Heart left ventricle (tissue), 13 donors: ENCODE measurements at regions not wholly inside any gene's neighbourhood (a gene's known extent, or its start where the extent isn't known, plus 50 kb on each side); places are given as distances from the start of the nearest gene placed in this dataset.

Experiments used
- POLR2A ChIP-seq, 2 donors: fragments of 450-650 bp; IDR thresholded peaks; one replicate each; pipeline ENCODE4 v1.6.1; 2017; ENCODE audit warnings: antibody characterized with exemption in 2 of 2, mild to moderate bottlenecking in 2 of 2, moderate library complexity in 2 of 2
- TF ChIP-seq, protein P1 (sequence below), 12 donors: fragments of 200-600 bp; sonication (generic) in 4 of 12; IDR thresholded peaks; one replicate each; pipeline versions ENCODE4 v1.5.0 to v1.8.0; 2018 to 2022; ENCODE audit warnings: antibody characterized with exemption in 12 of 12, mild to moderate bottlenecking in 5 of 12
- donor health status: ischemic (EF 13 %, LVEDD 7.1; RV severe dilation, severe dysfunction).
- donor health status: DM: no; HTN: yes; CAD: no.
- donor health status: DM: no; HTN: no; CAD: no.
- donor health status: ischemic (EF 25% LVEDD 6.9; RV normal size, moderate dysfunction).
- donor health status: ischemic (EF 25% LVEDD 5.7; RV mildly dilated, moderate dysfunction).
- donor health status: ischemic (EF 35%, LVEDD 5.7; RV mildly dilated, moderate dysfunction).
- donor health status: nonischemic (EF 11% LVEDD 7.7; RV severe dilation, severe dysfunction).
- donor health status: DM: yes; HTN: yes; CAD: no.
- donor health status: PGD.
- donor health status: ischemic (EF 29% LVEDD 5.4; RV normal size, mild dysfunction).
- donor health status: nonischemic (EF 23%, LVEDD 6.1; RV moderate dilation, normal function).

DNA sequence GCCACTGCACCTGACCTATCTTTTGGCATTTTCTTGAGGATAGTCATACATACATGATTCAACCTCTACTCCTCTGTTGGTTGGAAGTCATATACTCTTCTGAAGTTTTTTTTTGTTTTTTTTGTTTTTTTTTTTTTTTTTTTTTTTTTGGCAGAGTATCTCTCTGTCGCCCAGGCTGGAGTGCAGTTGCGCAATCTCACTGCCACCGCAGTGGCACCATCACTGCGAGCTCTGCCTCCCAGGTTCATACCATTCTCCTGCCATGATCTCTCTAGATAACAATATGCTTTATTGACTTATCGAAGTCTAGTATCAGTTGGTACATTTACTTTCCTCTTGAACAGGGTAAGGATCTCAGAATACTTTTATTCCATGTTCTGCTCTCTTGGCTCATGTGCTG, 224.2 kb upstream of the WSCD1 start:
- TF ChIP-seq, protein P1, sequence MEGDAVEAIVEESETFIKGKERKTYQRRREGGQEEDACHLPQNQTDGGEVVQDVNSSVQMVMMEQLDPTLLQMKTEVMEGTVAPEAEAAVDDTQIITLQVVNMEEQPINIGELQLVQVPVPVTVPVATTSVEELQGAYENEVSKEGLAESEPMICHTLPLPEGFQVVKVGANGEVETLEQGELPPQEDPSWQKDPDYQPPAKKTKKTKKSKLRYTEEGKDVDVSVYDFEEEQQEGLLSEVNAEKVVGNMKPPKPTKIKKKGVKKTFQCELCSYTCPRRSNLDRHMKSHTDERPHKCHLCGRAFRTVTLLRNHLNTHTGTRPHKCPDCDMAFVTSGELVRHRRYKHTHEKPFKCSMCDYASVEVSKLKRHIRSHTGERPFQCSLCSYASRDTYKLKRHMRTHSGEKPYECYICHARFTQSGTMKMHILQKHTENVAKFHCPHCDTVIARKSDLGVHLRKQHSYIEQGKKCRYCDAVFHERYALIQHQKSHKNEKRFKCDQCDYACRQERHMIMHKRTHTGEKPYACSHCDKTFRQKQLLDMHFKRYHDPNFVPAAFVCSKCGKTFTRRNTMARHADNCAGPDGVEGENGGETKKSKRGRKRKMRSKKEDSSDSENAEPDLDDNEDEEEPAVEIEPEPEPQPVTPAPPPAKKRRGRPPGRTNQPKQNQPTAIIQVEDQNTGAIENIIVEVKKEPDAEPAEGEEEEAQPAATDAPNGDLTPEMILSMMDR (IDR thresholded peaks at IDR 0.05), result no peak
- TF ChIP-seq POLR2A (IDR thresholded peaks at IDR 0.05), result no peak
